GM12864 (cell line): ENCODE measurements at regions not wholly inside any gene's neighbourhood (a gene's known extent, or its start where the extent isn't known, plus 50 kb on each side); places are given as distances from the start of the nearest gene placed in this dataset.
"Not testable (repeated sequence)": the region's sequence is repeated elsewhere in the genome, so short reads cannot be mapped to it uniquely, and the experiment has no call there.

Experiments used
- DNase-seq: peaks from one replicate; pipeline ENCODE4 v3.0.0-alpha.2; 2011; ENCODE audit warnings: low read depth
- H3K4me3 ChIP-seq: 2 replicates; pipeline ENCODE4 v1.5.1; 2011; ENCODE audit warnings: mild to moderate bottlenecking, low read depth, low read length, control low read depth
- CTCF ChIP-seq: IDR thresholded peaks from 2 replicates; pipeline ENCODE4 v1.5.1; 2011; ENCODE audit warnings: low read depth, mild to moderate bottlenecking, moderate library complexity, low read length, control low read depth, inconsistent platforms; ENCODE audit errors: missing control alignments

GRCh38 chr4:175330236-175330635 lies 412.1 kb downstream of the ADAM29 start:
- TF ChIP-seq CTCF = no peak
- no peak overlapping the region for H3K4me3 ChIP-seq
- DNase-seq = no peak

GRCh38 chr4:175330652-175331051 lies 412.5 kb downstream of the ADAM29 start:
- no peak for TF ChIP-seq CTCF
- DNase-seq = no peak
- H3K4me3 ChIP-seq = no peak overlapping the region

GRCh38 chr4:175335331-175335730 lies 417.2 kb downstream of the ADAM29 start:
- no peak overlapping the region for H3K4me3 ChIP-seq
- TF ChIP-seq CTCF = no peak
- DNase-seq = no peak

GRCh38 chr4:175336570-175336969 lies 418.4 kb downstream of the ADAM29 start:
- H3K4me3 ChIP-seq, DNase-seq: not testable (repeated sequence)

- no peak overlapping the region for H3K4me3 ChIP-seq
- DNase-seq = no peak
- no peak for TF ChIP-seq CTCF
Measured at GRCh38 chr4:175339100-175339707, 421.0 kb downstream of the ADAM29 start.

- no peak overlapping the region for H3K4me3 ChIP-seq
- no peak for TF ChIP-seq CTCF
- no peak for DNase-seq
Measured at GRCh38 chr4:175341203-175341755, 423.1 kb downstream of the ADAM29 start.

- TF ChIP-seq CTCF = no peak
- no peak overlapping the region for H3K4me3 ChIP-seq
- no peak for DNase-seq
Measured at GRCh38 chr4:175346376-175346775, 428.2 kb downstream of the ADAM29 start.
